Smooth muscle cell (in vitro differentiated cells): ENCODE measurements at regions not wholly inside any gene's neighbourhood (a gene's known extent, or its start where the extent isn't known, plus 50 kb on each side); places are given as distances from the start of the nearest gene placed in this dataset.

Experiments
- DNase-seq: peaks from one replicate; lab custom pipeline; 2025; ENCODE audit not compliant: unreplicated experiment; lab: John Stamatoyannopoulos, UW
- H2AFZ ChIP-seq: fragments of 200-600 bp; sonication (generic); 2 replicates; pipeline ENCODE4 v1.6.0; 2016; ENCODE audit warnings: antibody characterized with exemption, low read depth, mild to moderate bottlenecking
- H3F3A ChIP-seq: fragments of 200-600 bp; sonication (generic); 2 replicates; pipeline ENCODE4 v1.6.0; 2017; ENCODE audit warnings: antibody characterized with exemption, low read depth
- H3K27ac ChIP-seq: fragments of 200-600 bp; sonication (generic); 2 replicates; pipeline ENCODE4 v1.5.1; 2016; ENCODE audit warnings: low read depth, mild to moderate bottlenecking
- H3K27me3 ChIP-seq: fragments of 200-600 bp; sonication (generic); 2 replicates; pipeline ENCODE4 v1.6.1; 2016; ENCODE audit warnings: low read depth, mild to moderate bottlenecking
- H3K36me3 ChIP-seq: fragments of 200-600 bp; sonication (generic); 2 replicates; pipeline ENCODE4 v1.5.1; 2016; ENCODE audit warnings: low read depth
- H3K4me1 ChIP-seq: fragments of 200-600 bp; sonication (generic); 2 replicates; pipeline ENCODE4 v1.5.1; 2016; ENCODE audit warnings: low read depth
- H3K4me2 ChIP-seq: fragments of 200-600 bp; sonication (generic); 2 replicates; pipeline ENCODE4 v1.6.0; 2016; ENCODE audit warnings: mild to moderate bottlenecking
- H3K4me3 ChIP-seq: fragments of 200-600 bp; sonication (generic); 2 replicates; pipeline ENCODE4 v1.5.1; 2016; ENCODE audit warnings: mild to moderate bottlenecking
- H3K79me2 ChIP-seq: fragments of 200-600 bp; sonication (generic); 2 replicates; pipeline ENCODE4 v1.6.0; 2016; ENCODE audit warnings: low read depth, mild to moderate bottlenecking
- H3K9ac ChIP-seq: fragments of 200-600 bp; sonication (generic); 2 replicates; pipeline ENCODE4 v1.6.0; 2016; ENCODE audit warnings: low read depth
- H3K9me3 ChIP-seq: fragments of 200-600 bp; sonication (generic); replicated peaks from 2 replicates; pipeline ENCODE4 v1.5.1; 2016; ENCODE audit warnings: low read depth
- H4K20me1 ChIP-seq: fragments of 200-600 bp; sonication (generic); 2 replicates; pipeline ENCODE4 v1.6.0; 2016; ENCODE audit warnings: low read depth
- CTCF ChIP-seq: fragments of 200-600 bp; sonication (generic); IDR thresholded peaks from 2 replicates; pipeline ENCODE4 v1.5.1; 2017; ENCODE audit warnings: borderline replicate concordance, mild to moderate bottlenecking, antibody characterized with exemption; ENCODE audit not compliant: insufficient read depth, poor library complexity, severe bottlenecking
- whole genome bisulfite sequencing: methylation state at CpG from one replicate; pipeline ENCODE4 v1.1.7; 2016; ENCODE audit warnings: low lambda C conversion rate; 5-methylcytosine and 5-hydroxymethylcytosine counted together

GRCh38 chr5:103706939-103707682, 144.5 kb upstream of the NUDT12 start:
- no peaks in the 10 kb centered on the region for H3K9me3 ChIP-seq
- DNase-seq = no peak
- no peak overlapping the region for H3K9ac ChIP-seq
- H3K4me3 ChIP-seq = no peak overlapping the region
- no peaks in the 10 kb centered on the region for H3K36me3 ChIP-seq
- whole genome bisulfite sequencing = 67% methylated on average over 4 of the region's 4 CpGs
- H3K27ac ChIP-seq = no peak overlapping the region
- no peaks in the 10 kb centered on the region for H3K79me2 ChIP-seq
- no peaks in the 10 kb centered on the region for H4K20me1 ChIP-seq
- H2AFZ ChIP-seq = no peak overlapping the region
- H3F3A ChIP-seq = no peaks in the 10 kb centered on the region
- no peak for TF ChIP-seq CTCF
- H3K4me2 ChIP-seq = no peak overlapping the region
- H3K27me3 ChIP-seq = no peaks in the 10 kb centered on the region
- no peaks in the 10 kb centered on the region for H3K4me1 ChIP-seq

- Histone ChIP-seq H3K27me3 (no peaks in the 10 kb centered on the region), H3K4me1 (no peaks in the 10 kb centered on the region), H3K27ac (no peak overlapping the region), H3K4me3 (no peak overlapping the region), H3K9me3 (no peaks in the 10 kb centered on the region), H3F3A (no peaks in the 10 kb centered on the region), H3K36me3 (no peaks in the 10 kb centered on the region), H3K9ac (no peak overlapping the region), H3K4me2 (no peak overlapping the region), H2AFZ (no peak overlapping the region), H4K20me1 (no peaks in the 10 kb centered on the region), H3K79me2 (no peaks in the 10 kb centered on the region)
- WGBS = 53% methylated on average over 3 of the region's 3 CpGs
- no peak for TF ChIP-seq CTCF
- DNase-seq = no peak
These were observed 141.0 kb upstream of the NUDT12 start for GRCh38 chr5:103703617-103704016.

DNA sequence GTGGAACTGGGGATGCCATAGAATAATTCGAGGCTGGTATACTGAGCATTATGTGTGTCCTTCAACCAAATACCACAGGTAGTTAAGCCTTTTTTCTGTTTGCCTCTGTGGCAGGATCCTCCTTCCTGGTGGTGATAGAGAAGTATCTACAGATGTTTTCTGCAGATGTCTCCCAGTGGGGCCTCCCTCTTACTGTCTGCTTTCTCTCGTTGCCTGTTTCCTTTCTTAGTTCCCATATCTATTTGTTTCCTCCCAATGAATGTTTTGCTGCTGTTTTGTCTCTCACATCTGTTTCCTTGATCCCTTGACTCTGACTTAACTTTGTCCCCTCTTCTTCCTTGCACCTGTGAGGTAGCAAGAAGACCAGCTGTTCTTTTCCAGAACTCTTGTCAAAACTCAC, 130.9 kb upstream of the NUDT12 start:
- H3K4me1 ChIP-seq = no peaks in the 10 kb centered on the region
- H3K27ac ChIP-seq = no peak overlapping the region
- peaks cover 4% of the 10 kb centered on the region for H3K27me3 ChIP-seq
- H3F3A ChIP-seq = no peaks in the 10 kb centered on the region
- 75% methylated on average over 2 of the region's 2 CpGs for WGBS
- no peaks in the 10 kb centered on the region for H3K36me3 ChIP-seq
- no peaks in the 10 kb centered on the region for H4K20me1 ChIP-seq
- no peak overlapping the region for H2AFZ ChIP-seq
- H3K4me2 ChIP-seq = no peak overlapping the region
- H3K9me3 ChIP-seq = no peaks in the 10 kb centered on the region
- DNase-seq = no peak
- no peak overlapping the region for H3K4me3 ChIP-seq
- no peaks in the 10 kb centered on the region for H3K79me2 ChIP-seq
- TF ChIP-seq CTCF = no peak
- no peak overlapping the region for H3K9ac ChIP-seq

DNA sequence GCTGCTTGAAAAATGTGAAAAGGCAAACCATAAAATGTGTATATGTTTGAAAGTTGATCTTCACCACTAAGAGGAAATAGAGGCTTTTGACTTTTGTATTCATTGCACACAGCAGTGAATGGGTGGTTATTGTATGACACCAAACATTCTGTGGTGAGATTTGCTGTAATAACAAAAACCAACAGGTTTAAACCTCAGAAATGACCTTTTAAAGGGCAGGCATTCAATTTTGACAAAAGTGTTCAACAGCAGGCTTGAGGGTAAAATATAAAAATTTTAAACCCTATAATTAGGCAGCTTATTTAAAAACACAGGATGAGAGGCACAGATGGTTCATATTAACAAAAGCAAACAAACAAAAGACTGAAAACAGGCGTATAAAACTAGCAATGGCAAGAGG, 128.1 kb upstream of the NUDT12 start:
- no peaks in the 10 kb centered on the region for H3K9me3 ChIP-seq
- H3F3A ChIP-seq = no peaks in the 10 kb centered on the region
- no peak overlapping the region for H3K27ac ChIP-seq
- H3K9ac ChIP-seq = no peak overlapping the region
- no peak overlapping the region for H3K4me2 ChIP-seq
- no peak overlapping the region for H3K4me3 ChIP-seq
- no peak for TF ChIP-seq CTCF
- H3K4me1 ChIP-seq = no peaks in the 10 kb centered on the region
- H3K79me2 ChIP-seq = no peaks in the 10 kb centered on the region
- H4K20me1 ChIP-seq = no peaks in the 10 kb centered on the region
- WGBS = 71% methylated on average over 1 of the region's 1 CpG
- H2AFZ ChIP-seq = no peak overlapping the region
- no peak for DNase-seq
- H3K36me3 ChIP-seq = no peaks in the 10 kb centered on the region
- no peaks in the 10 kb centered on the region for H3K27me3 ChIP-seq
